ENCODE measurements at regions not wholly inside any gene's neighbourhood (a gene's known extent, or its start where the extent isn't known, plus 50 kb on each side); places are given as distances from the start of the nearest gene placed in this dataset.

GRCh38 chr5:174398171-174398570 is 326.2 kb upstream of the MSX2 start:
- TF ChIP-seq CTCF (conservative IDR thresholded peaks at IDR 0.05 in 1 of 2, IDR thresholded peaks at IDR 0.05 in 1 of 2; ENCODE audit: extremely low read depth in 1 of 2, insufficient read depth in 1 of 2, low read depth in 1 of 2, low read length in 2 of 2) (no peak), EZH2 (IDR thresholded peaks at IDR 0.05; ENCODE audit: borderline replicate concordance, low read length) (no peak)

All from mammary epithelial cell (primary cell).